ENCODE measurements at regions not wholly inside any gene's neighbourhood (a gene's known extent, or its start where the extent isn't known, plus 50 kb on each side); places are given as distances from the start of the nearest gene placed in this dataset.

DNA sequence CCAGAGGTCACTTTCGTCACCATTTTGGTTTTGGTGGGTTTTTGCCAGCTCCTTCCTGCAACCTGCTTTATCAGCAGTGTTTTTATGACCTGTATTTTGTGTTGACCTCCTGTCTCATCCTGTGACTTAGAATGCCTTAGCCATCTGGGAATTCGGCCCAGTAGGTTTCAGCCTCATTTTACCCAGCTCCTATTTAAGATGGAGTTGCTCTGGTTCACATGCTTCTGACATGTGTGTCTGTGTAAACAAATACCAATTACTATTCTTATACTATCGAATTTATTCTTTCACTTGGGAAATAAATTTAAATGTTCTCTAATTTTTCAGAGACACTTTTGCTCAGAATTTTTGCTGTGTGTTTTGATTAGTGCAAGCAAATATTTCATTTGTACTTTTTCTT, 1370.3 kb upstream of the MIR17HG start:
- TF ChIP-seq CTCF (conservative IDR thresholded peaks at IDR 0.05; ENCODE audit: low read depth, low read length) (no peak), EZH2 (IDR thresholded peaks at IDR 0.05; ENCODE audit: borderline replicate concordance, low read depth, low read length, poor library complexity, severe bottlenecking) (no peak)

All from A673 (cell line).